ENCODE measurements at regions not wholly inside any gene's neighbourhood (a gene's known extent, or its start where the extent isn't known, plus 50 kb on each side); places are given as distances from the start of the nearest gene placed in this dataset.

- TF ChIP-seq, protein P1, sequence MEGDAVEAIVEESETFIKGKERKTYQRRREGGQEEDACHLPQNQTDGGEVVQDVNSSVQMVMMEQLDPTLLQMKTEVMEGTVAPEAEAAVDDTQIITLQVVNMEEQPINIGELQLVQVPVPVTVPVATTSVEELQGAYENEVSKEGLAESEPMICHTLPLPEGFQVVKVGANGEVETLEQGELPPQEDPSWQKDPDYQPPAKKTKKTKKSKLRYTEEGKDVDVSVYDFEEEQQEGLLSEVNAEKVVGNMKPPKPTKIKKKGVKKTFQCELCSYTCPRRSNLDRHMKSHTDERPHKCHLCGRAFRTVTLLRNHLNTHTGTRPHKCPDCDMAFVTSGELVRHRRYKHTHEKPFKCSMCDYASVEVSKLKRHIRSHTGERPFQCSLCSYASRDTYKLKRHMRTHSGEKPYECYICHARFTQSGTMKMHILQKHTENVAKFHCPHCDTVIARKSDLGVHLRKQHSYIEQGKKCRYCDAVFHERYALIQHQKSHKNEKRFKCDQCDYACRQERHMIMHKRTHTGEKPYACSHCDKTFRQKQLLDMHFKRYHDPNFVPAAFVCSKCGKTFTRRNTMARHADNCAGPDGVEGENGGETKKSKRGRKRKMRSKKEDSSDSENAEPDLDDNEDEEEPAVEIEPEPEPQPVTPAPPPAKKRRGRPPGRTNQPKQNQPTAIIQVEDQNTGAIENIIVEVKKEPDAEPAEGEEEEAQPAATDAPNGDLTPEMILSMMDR (conservative IDR thresholded peaks at IDR 0.05) = no peak
- TF ChIP-seq ZFX (IDR thresholded peaks at IDR 0.05) = no peak
Observed at GRCh38 chr12:123036466-123037285, 56.2 kb downstream of the ARL6IP4 start.

All from C4-2B (cell line).